SW 1271 (cell line): ENCODE measurements at regions not wholly inside any gene's neighbourhood (a gene's known extent, or its start where the extent isn't known, plus 50 kb on each side); places are given as distances from the start of the nearest gene placed in this dataset.

ENCODE experiments used
- DNase-seq, 2 experiments: peaks; one replicate each; lab custom pipeline; 2025; lab: John Stamatoyannopoulos, UW

DNA sequence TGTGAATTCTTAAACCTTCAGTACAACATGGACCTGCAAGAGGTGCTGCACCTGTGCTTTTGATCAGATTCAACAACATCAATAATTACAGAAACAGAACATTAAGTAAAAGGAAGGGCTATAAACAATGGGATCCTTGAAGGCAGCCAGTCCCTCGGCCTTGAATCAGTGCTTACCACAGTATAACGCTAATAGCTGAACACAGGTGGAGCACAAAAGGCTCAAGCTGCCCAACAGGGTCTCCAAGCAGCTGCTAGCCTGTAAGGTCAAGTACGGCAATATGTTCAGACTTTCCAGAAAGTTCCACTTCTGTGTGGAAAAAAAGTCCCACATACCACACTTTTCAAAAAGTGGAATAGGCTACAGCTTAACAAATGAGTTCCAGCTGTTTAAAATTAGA, 61.9 kb upstream of the ITGA1 start:
- no peak for DNase-seq

DNA sequence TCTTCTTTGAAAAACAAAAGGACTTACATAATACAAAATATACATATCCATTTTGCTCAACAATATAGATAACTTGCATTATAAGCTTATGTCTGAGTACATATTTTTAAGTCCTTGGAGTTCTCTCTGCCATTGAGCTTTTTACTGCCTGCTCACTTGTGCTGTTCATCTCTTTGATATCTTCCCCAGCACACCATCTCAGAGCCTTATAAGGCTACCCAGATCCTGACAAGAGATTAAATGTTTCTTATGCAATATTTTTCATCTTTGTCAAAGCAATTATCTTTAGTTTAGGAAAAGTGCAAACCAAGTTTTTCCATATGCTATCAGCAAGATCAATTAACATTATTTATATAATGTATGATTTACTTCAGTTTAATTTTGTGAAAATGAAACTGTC, 60.7 kb upstream of the ITGA1 start:
- DNase-seq = peak in 1 of 2 experiments; percentile 14

DNA sequence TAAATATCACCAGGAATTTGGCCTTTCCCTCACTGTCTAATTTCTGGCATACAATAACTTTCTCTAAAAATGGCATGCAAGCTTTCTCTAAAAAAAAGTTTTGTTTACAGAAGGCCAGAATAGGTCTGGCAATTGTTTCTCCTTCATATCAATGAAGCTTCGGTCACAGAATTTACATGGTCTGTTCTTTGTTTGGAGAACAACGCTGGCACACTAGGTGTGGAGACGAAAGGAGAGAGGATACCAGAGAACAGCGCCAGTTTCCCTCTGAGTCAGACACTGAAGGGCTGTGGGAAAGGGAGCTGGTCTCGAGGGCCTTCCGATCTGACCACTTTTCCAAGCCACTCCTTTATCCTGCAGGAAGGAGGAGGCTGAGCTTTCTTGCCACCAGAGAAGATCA, 60.1 kb upstream of the ITGA1 start:
- peak; percentile 65 to 76 for DNase-seq

DNA sequence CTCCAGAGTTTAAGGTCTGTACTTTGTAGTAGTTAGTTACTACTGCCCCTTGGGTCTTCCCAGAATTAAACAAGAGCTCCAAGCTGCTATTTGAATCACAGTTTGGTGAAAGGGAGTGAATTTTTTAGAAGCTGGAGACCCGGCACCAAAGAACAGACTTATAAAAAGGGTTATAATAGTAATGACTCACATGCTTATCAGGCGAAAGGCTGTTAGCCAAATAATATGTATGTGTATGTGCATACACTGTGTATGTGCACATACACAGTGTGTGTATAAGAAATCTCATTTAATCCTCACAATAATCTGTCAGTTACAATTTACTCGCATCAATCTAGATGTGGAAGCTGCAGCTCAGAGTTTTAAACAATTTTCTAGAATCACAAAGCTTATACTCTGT, 59.5 kb upstream of the ITGA1 start:
- DNase-seq = no peak

DNA sequence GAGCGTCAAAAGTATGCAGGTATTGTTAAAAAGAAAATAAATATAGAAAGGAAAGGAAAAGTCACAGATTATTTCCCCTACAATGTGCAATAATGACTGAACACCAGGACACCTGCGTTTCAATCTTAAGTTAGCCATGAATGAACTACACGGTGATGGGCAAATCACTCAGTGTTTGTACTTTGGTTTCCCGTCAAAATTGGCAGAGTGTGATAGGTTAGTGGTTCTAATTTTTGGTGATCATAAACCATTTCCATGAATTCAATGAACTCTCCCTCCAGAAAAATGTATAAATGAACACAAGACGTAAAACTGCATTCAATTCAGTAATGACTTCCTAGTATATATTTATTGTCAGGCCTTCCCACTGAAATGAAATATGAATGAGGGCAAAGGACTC, 59.0 kb upstream of the ITGA1 start:
- DNase-seq = no peak

DNA sequence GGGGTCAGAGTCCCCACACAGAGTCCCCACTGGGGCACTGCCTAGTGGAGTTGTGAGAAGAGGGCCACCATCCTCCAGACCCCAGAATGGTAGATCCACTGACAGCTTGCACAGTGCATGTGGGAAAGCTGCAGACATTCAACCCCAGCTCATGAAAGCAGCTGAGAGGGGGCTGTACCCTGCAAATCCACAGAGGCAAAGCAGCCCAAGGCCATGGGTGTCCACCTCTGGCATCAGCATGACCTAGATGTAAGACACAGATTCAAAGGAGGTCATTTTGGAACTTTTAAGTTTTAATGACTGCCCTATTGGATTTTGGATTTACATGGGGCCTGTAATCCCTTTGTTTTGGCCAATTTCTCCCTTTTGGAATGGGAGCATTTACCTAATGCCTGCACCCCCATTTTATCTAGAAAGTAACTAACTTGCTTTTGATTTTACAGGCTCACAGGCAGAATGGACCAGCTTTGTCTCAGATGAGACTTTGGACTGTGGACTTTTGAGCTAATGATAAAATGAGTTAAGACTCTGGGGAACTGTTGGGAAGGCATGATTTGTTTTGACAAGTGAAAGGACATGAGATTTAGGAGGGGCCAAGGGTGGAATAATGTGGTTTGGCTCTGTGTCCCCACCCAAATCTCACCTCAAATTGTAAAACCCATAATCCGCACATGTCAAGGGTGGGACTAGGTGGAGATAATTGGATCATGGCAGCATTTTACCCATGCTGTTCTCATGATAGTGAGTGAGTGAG, 56.3 kb upstream of the ITGA1 start:
- DNase-seq = no peak

DNA sequence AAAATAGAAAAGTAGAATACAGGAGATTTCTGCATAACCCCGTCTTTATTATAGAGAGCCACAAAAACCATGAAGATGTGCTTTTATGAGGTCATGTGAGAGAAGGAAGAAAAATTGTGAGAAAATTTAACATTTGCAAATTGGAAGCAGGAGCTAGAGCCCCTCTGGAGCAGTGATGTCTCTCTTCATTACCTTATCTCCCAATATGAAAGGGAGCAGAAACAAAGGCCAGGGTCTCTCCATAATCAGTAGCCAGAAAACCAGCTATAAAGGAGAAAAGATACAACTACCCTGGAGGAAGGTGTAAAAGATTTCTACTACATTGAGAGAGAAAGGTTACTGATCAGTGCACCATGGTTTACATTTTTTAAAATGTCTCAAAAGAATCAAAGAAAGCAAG, 53.2 kb upstream of the ITGA1 start:
- DNase-seq = no peak

DNA sequence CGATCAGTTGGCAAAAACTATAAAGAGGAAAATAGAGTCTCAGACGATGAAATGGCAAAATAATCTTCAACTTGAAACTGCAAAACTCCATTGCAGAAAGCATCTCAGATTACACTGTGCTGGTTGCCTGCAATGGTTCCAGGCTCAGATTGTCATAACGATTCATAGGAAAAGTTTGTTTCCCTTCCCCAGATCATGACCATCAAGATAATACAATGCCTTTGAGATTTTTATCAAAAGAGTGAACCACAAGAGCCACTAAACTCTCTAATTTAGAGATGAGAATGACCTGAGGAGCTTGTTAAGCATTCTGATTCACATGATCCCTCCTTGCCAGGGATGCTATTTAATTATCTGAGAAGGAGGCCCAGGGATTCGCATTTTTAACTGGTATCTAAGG, 52.6 kb upstream of the ITGA1 start:
- DNase-seq = no peak
